ENCODE measurements at regions not wholly inside any gene's neighbourhood (a gene's known extent, or its start where the extent isn't known, plus 50 kb on each side); places are given as distances from the start of the nearest gene placed in this dataset.
A peak's percentile ranks its signal among the peaks of the same experiment; 100 is the strongest.

GRCh38 chr7:25314094-25314730 is 85.9 kb upstream of the NPVF start:
- Histone ChIP-seq H3K4me2 (ENCODE audit: low read length) (no peak overlapping the region), H3K4me1 (ENCODE audit: insufficient read depth, low read length, poor library complexity, severe bottlenecking) (no peaks in the 10 kb centered on the region), H3K79me2 (ENCODE audit: insufficient read depth, low read depth, low read length) (no peaks in the 10 kb centered on the region), H3K9me3 (ENCODE audit: low read length) (no peaks in the 10 kb centered on the region), H3K4me3 (ENCODE audit: low read depth, low read length, poor library complexity, severe bottlenecking) (no peak overlapping the region), H3K9me2 (ENCODE audit: insufficient read depth, low read length) (no peaks in the 10 kb centered on the region), H4K20me1 (ENCODE audit: insufficient read depth, low read length) (no peaks in the 10 kb centered on the region), H3K27ac (ENCODE audit: low read depth, low read length, poor library complexity, severe bottlenecking) (no peak overlapping the region), H3K36me3 (ENCODE audit: insufficient read depth, low read length) (no peaks in the 10 kb centered on the region), H2AFZ (ENCODE audit: low read length) (0 out of 2 replicates have a peak overlapping the region, but pooled peaks have one; percentile 12)
- intact Hi-C loops (cut with micrococcal nuclease; ENCODE audit: unreplicated experiment) = no loop called here
- POLR2A ChIA-PET = interaction anchor here (0.6 kb wide), 1 partner anchor 921 kb away, joined by 4 read pairs; no protein-coding TSS in a partner anchor
- no TSS peak for BruUV-seq (replicated peaks)
- DNase-seq (ENCODE audit: low spot score) = no peak
- 0 out of 2 replicates have a peak, but pooled peaks have one; percentile 23 for TF ChIP-seq CTCF (conservative IDR thresholded peaks at IDR 0.05; ENCODE audit: low read length)
- no peak for TF ChIP-seq EZH2phosphoT487 (IDR thresholded peaks at IDR 0.05; ENCODE audit: borderline replicate concordance, low read depth, low read length)
- CTCF ChIA-PET (ENCODE audit: unreplicated experiment) = no interaction called here

- ChIA-PET POLR2A (interaction anchor here (2.0 kb wide), 1 partner anchor 30 kb away, joined by 5 read pairs; no protein-coding TSS in a partner anchor), CTCF (ENCODE audit: unreplicated experiment) (no interaction called here)
- Histone ChIP-seq H4K20me1 (ENCODE audit: insufficient read depth, low read length) (no peaks in the 10 kb centered on the region), H3K36me3 (ENCODE audit: insufficient read depth, low read length) (no peaks in the 10 kb centered on the region), H3K4me1 (ENCODE audit: insufficient read depth, low read length, poor library complexity, severe bottlenecking) (no peaks in the 10 kb centered on the region), H2AFZ (ENCODE audit: low read length) (0 out of 2 replicates have a peak overlapping the region, but pooled peaks have one; percentile 12), H3K4me2 (ENCODE audit: low read length) (no peak overlapping the region), H3K9me3 (ENCODE audit: low read length) (no peaks in the 10 kb centered on the region), H3K27ac (ENCODE audit: low read depth, low read length, poor library complexity, severe bottlenecking) (no peak overlapping the region), H3K4me3 (ENCODE audit: low read depth, low read length, poor library complexity, severe bottlenecking) (no peak overlapping the region), H3K79me2 (ENCODE audit: insufficient read depth, low read depth, low read length) (no peaks in the 10 kb centered on the region), H3K9me2 (ENCODE audit: insufficient read depth, low read length) (no peaks in the 10 kb centered on the region)
- TF ChIP-seq CTCF (conservative IDR thresholded peaks at IDR 0.05; ENCODE audit: low read length) = no peak
- intact Hi-C loops (cut with micrococcal nuclease; ENCODE audit: unreplicated experiment) = no loop called here
- DNase-seq (ENCODE audit: low spot score) = no peak
- BruUV-seq (replicated peaks) = no TSS peak
Observed at GRCh38 chr7:25314731-25315267, 86.5 kb upstream of the NPVF start.

DNA sequence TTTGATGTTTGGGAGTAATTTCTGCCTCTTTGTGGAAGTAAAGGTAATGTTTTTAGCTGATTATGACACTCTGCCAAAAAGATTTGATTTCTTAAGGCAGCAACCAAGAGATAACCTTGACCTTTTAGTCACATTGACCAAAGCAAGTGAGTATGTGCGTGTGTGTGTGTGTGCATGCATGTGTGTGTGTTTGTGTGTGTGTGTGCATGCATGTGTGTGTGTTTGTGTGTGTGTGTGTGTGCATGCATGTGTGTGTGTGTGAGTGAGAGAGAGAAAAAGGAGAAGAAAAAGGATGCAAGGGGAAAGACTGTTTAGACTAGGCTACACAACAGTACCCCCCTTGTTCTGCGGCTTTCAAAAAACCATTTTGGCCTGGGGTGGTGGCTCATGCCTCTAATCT is 88.1 kb upstream of the NPVF start:
- intact Hi-C loops (cut with micrococcal nuclease; ENCODE audit: unreplicated experiment) = no loop called here
- POLR2A ChIA-PET = interaction anchor here (2.0 kb wide), 1 partner anchor 31 kb away, joined by 5 read pairs; no protein-coding TSS in a partner anchor
- CTCF ChIA-PET (ENCODE audit: unreplicated experiment) = no interaction called here

More for the DNA sequence above, 88.1 kb upstream of the NPVF start:
- H3K4me3 ChIP-seq (ENCODE audit: low read depth, low read length, poor library complexity, severe bottlenecking) = no peak overlapping the region
- no peaks in the 10 kb centered on the region for H3K36me3 ChIP-seq (ENCODE audit: insufficient read depth, low read length)
- H3K79me2 ChIP-seq (ENCODE audit: insufficient read depth, low read depth, low read length) = no peaks in the 10 kb centered on the region
- DNase-seq (ENCODE audit: low spot score) = no peak
- no TSS peak for BruUV-seq (replicated peaks)
- no peak overlapping the region for H2AFZ ChIP-seq (ENCODE audit: low read length)
- TF ChIP-seq CTCF (conservative IDR thresholded peaks at IDR 0.05; ENCODE audit: low read length) (no peak), EZH2phosphoT487 (IDR thresholded peaks at IDR 0.05; ENCODE audit: borderline replicate concordance, low read depth, low read length) (no peak)
- no peaks in the 10 kb centered on the region for H3K9me3 ChIP-seq (ENCODE audit: low read length)
- H3K4me2 ChIP-seq (ENCODE audit: low read length) = no peak overlapping the region
- H3K27ac ChIP-seq (ENCODE audit: low read depth, low read length, poor library complexity, severe bottlenecking) = no peak overlapping the region
- no peaks in the 10 kb centered on the region for H3K4me1 ChIP-seq (ENCODE audit: insufficient read depth, low read length, poor library complexity, severe bottlenecking)
- no peaks in the 10 kb centered on the region for H4K20me1 ChIP-seq (ENCODE audit: insufficient read depth, low read length)
- H3K9me2 ChIP-seq (ENCODE audit: insufficient read depth, low read length) = no peaks in the 10 kb centered on the region

Data from OCI-LY7 (cell line).